ENCODE measurements at regions not wholly inside any gene's neighbourhood (a gene's known extent, or its start where the extent isn't known, plus 50 kb on each side); places are given as distances from the start of the nearest gene placed in this dataset.

DNA sequence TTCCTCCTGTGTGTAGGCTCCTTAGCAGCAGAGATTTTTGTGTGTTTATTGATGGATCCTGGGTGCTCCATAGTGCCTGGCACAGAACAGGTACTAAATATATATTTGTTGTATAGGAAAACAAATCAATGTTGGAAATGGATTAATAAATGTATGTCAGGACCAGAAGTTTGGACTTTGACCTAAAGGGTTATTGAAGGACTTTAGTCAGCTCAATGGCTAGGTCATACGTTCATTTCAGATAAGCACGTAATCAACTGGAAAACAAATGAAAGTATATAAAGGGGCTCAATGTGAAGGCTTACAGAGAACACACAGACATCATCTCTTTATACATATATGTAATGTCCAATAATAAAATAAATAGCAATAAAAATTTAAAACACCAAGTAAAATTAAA lies 56.2 kb upstream of the PALM2AKAP2 start:
- TF ChIP-seq CTCF (IDR thresholded peaks at IDR 0.05) (no peak), POLR2A (IDR thresholded peaks at IDR 0.05) (no peak)
